HG02759 (cell line): ENCODE measurements at regions not wholly inside any gene's neighbourhood (a gene's known extent, or its start where the extent isn't known, plus 50 kb on each side); places are given as distances from the start of the nearest gene placed in this dataset.
A peak's percentile ranks its signal among the peaks of the same experiment; 100 is the strongest.
"Not testable (repeated sequence)": the region's sequence is repeated elsewhere in the genome, so short reads cannot be mapped to it uniquely, and the experiment has no call there.

Experiments
- ATAC-seq: cut with Tn5 transposase; IDR thresholded peaks from one replicate; pipeline ENCODE4 v1.9.1; 2021; ENCODE audit warnings: mild to moderate bottlenecking, moderate library complexity; ENCODE audit not compliant: unreplicated experiment

DNA sequence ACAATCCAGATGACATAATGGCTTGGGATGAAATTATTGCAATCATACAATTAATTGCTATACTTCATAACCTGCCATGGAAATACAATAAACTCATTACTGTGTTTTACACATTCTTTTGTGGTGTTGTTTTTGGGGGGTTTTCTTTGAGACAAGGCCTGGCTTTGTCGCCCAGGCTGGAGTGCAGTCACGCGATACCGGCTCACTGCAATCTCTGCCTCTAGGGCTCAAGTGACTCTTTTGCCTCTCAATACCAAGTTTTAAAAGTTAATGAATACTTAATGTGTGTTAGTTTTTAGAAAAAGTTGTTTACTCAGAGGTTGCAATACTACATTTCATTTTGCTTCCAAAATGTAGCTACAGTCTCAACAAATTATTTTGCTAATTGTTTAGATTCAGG is 598.4 kb downstream of the CHSY3 start:
- ATAC-seq, result no peak

DNA sequence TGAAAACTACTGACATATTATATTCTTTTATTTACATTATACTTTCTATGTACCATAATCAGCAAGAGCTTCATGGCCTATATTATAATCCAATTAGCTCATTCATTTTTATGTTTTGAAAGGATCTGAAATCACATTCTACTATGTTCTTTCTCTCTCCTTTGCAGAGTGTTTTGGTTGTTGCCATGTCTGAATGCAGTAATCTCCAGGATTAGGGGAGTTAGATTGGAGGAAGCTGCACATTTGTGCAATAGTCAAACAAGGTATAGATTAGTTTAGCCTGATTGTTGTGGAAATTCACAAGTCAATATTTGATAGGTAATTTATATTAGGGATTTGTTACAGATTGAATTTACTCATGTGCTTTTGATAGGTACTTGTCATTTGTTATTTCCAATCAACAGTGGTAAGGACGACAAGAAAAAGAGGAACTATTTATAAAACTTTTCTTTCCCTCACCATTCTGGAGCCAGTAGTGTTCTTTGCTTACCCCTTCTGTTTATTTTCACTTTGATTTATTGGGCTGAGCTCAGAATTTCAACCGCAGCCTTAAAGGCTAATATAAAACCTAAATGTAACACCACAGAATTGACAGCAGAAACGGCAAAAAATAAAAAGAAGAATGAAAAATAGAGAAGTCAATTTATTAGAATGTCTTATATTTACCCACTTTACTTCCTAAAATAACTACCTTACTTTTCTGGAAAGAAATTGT is 597.0 kb downstream of the CHSY3 start:
- ATAC-seq, result no peak

DNA sequence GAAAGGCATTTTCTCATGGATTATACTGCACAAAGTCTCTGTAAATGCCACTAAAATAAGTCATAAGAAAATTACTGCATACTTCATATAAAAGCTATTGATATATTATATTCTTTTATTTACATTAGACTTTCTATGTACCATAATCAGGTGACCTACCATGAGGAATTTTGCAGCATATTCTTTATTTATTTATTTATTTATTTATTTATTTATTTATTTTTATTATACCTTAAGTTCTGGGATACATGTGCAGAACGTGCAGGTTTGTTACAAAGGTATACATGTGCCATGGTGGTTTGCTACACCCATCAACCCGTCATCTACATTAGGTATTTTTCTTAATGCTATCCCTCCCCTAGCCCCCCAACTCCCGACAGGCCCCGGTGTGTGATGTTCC is 596.2 kb downstream of the CHSY3 start:
- ATAC-seq, result not testable (repeated sequence)

DNA sequence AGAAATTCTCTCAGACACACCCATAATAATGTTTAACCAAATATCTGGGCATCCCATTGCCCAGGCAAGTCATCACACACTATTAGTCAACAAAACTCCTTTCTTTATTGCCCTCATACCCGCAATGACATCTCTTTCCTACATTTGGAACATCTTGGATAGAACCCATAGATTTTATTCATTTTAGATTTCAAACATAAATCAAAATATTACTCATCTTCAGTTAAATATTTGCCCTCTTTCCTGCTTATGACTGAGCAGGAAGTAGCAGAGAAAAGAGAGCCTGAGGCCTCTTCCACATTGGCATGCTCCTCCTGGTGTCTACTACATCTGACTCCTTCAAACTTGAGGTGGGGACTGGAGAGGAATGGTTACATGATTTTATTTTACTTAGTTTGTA is 592.0 kb downstream of the CHSY3 start:
- no peak for ATAC-seq

DNA sequence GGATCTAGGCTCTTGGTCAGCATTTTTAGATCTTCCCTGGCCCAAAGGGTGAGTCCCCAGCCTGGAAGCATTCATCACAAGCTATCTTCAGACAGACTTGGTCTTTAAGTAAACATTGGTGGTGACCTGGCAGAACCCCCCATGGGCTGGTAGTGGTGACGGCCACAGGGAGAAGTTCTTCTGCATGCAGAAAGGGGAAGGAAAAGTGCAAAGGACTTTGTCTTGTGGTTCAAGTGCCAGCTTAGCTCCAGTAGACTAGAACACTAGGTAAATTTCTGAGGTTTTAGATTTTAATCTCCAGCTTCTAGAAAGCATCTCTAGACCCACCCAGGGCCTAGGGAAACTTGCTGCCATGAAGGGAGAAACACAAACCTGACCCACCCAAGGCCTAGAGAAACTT is 584.0 kb downstream of the CHSY3 start:
- peak; percentile 54 for ATAC-seq

DNA sequence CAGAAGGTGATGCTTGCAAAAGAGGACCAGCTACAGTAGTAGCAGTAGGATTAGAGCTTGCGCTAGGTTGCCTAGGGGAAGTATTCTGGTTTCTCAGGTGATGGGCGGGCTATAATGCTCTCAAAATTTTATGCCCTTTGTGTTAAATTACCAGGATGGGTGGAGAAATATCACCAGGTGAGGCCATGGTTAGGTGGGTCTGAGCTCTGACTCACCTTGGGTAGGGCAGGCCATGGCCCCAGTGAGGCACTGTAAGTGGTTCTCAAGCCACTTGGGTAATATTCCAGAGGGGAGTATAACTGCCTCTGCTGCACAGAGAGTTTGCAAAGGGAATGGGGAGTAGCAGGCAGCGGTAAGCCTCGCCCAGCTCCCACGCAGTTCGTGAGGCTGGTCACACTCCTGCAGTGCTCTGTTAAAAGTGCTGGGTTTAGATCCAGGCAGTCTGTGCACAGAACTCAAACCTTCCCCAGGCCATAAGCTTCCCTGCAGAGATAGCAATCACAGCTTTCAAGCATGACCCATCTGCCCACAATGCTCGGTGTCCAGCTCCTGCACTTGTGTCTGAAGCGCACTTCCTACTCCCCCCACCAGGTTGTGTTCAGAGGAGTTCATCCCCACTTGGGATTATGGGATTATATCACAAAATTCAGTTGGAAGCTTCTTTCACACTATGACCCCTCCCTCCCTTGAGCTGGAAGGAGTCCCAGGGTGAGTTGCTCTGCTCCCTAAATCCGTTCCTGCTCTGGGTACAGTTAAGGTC is 575.0 kb downstream of the CHSY3 start:
- no peak for ATAC-seq

DNA sequence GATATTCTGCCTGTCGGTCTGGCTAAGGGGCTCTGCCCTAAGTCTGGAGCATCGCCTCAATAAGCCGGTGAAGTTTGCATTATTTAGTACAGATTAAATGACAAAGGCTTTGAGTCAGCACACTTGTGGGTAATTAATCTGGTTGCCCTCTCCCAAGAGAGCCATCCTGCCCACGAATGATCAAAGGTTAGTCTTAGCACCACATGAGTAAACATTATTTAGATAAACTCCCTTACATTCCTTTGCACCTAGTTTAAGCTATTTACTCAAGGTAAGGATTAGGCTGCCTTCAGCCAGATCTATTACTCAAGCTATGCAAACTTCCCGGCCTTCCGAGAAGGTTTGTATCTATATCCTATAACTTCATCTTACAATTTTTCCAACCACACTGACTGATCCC is 572.1 kb downstream of the CHSY3 start:
- no peak for ATAC-seq

DNA sequence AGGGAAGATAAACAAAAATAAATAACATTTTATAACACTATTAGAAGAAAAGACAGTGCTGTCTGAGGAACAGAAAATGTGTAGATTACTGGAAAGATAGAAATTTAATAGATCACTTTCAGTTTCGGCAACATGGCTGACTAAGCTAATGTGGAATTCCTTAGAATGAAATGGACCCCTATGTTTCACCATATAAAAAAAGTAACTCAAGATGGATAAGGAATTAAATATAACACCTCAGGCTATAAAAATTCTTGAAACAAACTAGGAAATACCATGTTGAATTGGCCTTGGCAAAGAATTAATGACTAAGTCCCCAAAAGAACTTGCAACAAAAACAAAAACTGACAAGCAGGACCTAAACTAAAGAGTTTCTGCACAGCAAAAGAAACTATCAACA is 558.3 kb downstream of the CHSY3 start:
- no peak for ATAC-seq

DNA sequence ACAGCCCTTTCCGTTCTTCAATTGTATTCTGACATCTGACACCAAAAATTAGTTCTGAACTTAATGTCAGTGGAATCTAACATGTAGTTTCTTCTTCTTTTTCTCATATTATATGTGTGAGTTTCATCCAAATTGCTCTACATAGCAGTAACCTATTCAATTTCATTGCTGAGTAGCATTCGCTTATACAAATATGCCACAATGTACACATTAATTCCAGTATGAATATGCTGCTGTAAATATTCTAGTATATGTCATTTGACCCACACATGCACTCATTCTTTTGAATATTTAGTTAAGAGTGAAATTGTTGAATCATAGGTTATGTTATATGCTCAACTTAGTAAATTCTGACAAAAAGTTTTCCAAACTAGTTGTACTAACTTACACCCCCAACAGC is 550.9 kb downstream of the CHSY3 start:
- no peak for ATAC-seq

DNA sequence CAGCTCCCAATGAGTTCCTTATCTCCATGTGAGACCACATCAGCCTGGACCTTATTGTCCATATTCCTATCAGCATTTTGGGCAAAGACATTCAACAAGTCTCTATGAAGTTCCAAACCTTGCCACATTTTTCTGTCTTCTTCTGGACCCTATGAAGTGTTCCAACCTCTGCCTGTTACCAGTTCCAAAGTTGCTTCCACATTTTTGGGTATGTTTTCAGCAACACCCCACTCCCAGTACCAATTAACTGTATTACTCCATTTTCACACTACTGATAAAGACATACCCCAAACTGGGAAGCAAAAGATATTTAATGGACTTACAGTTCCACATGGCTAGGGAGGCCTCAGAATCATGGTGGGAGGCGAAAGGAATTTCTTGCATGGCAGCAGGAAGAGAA is 548.5 kb downstream of the CHSY3 start:
- ATAC-seq, result no peak

DNA sequence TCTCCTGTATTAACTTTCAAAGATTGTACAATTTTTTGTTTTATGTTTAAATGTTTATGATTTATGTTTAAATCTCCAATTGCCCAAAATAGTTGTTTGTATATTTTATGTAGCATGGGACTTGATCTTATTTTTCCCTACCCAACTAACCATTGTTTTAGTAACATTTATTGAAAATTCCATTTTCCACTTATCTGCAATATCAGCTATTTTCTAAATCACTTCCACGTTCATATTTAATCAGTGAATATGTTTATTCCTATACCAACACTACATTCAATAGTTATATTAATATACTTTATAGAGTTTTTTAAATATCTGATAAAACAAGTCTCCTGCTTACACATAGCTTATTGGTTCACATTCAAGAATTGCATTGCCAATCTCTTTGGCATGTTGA is 532.2 kb downstream of the CHSY3 start:
- no peak for ATAC-seq

DNA sequence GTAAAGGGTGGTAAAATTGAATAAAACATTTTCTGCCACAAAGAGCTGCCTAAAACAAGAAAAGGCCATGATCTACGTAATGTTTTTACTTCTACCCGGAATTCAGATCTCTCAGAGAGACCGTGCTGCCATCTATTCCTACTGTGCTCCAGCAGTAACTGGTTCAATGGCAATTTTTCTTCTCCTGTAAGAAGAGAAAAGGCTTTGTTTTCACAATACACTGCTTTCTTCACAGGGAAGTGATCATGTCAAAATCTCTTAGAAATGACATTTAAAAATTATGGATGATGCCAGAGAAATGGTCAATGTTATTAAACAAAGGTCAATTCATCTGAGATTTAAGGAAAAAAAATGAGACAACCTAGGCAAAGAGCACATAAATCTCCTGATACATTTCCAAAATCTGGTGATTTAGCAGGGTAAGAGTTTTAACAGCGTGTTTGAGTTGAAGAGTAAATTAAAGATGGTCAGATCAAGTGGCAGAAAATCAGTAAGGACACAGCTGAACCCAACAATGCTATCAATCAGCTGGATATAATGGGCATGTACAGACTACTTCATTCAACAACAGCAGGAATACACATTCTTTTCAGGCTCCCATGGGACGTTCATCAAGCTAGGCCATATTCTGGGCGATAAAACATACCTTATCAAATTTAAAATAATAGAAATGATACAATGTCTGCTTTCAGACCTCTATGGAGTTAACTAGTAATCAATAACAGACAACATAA is 523.1 kb downstream of the CHSY3 start:
- no peak for ATAC-seq

DNA sequence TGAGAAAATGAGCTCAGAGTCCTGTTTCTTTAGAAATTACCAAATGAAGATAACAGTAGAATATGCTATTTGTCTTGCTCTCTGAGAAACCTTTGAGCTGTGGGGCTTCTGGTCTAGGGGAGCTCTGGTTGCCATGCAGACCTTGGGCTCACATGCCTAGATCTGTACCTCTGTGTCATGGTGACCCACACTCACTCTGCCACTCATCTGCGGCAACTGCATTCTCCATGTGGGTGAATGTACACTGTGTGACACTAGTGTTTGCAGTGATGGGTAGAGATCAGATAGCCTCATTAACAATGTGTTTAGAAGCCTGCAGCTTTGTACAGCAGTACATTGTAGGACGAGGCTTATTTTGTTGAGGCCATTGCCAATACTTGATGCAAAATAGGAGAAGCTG is 521.2 kb downstream of the CHSY3 start:
- no peak for ATAC-seq

DNA sequence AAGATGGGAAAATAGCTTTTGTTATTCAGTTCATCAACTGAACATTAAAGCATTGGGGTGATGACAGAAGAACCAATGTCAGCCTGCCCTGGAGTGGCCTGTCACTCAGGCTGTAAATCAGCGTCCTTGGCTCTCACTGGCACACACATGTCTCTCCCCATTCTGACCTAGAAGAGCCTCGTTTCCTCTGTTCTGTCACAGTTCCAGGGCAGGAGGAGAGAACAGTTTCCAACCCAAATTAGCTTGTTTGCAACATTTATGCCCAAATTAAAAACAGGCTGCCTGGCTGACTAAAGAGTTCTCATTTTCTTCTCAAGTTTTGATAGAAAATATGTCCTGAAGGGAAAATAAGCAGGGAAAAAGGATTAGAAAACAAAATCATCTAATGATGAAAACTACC is 520.1 kb downstream of the CHSY3 start:
- no peak for ATAC-seq

DNA sequence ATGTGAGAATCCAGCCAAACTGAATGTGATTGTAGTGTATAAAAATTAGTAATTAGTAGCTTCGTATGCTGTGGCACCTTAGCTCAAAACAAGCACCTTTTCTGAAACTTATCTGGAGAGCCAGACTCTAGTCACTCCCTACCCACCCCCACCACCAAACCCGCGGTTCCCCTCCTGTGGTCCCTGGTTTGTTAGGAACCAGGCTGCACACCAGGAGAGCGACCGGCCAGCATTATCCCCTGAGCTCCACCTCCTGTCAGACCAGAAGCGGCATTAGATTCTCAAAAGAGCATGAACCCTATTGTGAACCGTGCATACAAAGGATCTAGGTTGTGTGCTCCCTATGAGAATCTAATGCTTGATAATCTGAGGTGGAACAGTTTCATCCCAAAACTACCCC is 498.6 kb downstream of the CHSY3 start:
- no peak for ATAC-seq

DNA sequence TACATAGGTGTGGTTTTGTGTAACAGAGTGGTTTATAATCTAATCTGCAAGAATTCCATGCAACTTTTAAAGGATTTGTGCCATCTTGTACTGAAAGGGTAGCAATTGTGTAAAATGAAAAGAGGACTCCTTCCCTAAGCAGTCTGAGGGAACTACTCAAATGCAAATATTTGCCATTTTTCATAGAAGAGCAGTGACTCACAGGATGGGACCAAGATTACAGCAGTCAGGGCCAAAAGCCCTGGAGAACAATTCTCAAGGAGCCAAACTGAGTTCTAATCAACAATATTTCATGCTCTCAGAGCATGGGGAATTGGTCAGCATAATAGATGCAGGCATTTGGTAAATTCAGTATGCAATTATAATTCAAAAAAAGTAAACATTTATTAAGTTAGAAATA is 495.8 kb downstream of the CHSY3 start:
- no peak for ATAC-seq

DNA sequence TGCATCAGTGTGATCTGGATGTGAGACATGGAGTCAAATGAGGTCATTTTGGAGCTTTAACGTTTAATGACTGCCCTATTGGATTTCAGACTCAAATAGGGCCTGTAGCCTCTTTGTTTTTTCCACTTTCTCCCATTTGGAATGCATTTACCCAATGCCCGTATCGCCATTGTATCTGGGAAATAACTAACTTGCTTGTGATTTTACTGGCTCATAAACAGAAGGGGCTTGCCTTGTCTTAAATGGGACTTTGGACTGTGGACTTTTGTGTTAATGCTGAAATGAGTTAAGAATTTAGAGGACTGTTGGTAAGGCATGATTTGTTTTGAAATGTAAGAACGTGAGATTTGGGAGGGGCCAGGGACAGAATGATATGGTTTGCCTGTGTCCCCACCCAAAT is 494.6 kb downstream of the CHSY3 start:
- no peak for ATAC-seq

DNA sequence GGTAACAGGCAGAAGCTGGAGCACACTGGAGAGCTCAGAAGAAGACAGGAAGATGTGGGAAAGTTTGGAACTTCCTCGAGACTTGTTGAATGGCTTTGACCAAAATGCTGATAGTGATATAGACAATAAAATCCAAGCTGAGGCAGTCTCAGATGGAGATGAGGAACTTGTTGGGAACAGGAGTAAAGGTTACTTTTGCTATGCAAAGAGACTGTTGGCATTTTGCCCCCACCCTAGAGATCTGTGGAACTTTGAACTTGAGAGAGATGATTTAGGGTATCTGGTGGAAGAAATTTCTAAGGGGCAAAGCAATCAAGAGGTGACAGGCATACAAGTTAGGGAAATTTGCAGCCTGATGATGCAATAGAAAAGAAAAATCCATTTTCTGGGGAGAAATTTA is 493.5 kb downstream of the CHSY3 start:
- not testable (repeated sequence) for ATAC-seq

DNA sequence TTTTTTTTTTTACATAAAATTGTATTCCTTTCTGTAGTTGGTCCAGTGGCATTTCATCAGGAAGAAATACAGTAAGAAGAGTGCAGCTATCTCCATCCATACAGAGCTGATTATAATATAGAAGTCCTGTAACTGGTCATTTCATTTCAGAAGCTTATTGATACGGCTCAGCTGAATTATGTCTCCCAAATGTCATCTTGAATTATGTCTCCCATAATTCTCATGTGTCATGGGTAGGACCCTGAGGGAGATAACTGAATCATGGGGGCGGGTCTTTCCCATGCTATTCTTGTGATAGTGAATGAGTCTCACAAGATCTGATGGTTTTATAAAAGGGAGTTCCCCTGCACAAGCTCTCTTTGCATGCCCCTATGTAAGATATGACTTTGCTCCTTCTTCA is 492.9 kb downstream of the CHSY3 start:
- ATAC-seq, result no peak

DNA sequence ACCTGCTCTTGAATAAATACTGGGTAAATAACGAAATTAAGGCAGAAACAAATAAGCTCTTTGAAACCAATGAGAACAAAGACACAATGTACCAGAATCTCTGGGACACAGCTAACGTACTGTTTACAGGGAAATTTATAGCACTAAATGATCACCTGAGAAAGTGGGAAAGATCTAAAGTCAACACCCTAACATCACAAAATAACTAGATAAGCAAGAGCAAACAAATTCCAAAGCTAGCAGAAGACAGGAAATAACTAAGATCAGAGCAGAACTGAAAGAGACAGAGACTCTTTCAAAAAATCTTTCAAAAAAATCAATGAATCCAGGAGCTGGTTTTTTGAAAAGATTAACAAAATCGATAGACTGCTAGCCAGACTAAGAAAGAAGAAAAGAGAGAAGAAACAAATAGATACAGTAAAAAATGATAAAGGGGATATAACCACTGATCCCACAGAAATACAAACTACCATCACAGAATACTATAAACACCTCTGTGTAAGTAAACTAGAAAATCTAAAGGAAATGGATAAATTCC is 487.5 kb downstream of the CHSY3 start:
- not testable (repeated sequence) for ATAC-seq

DNA sequence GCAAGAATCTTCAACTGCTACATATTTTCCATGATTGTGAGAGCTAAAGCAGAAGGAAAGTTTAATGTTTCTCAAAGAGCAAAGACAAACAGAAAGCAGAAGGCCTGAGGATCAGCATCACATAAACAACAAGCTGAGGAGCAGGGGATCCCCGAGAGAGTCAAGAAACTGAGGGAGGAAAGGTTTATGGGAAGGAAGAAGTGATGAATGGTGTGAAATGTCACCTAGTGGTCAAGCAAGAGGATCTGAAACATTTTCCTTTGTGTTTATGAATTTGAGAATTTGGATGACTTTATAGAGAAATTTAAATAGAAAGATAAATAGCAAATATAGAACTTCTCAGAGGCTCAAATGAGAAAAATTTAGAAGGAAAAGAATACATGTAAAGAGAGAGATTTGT is 481.9 kb downstream of the CHSY3 start:
- ATAC-seq, result no peak

DNA sequence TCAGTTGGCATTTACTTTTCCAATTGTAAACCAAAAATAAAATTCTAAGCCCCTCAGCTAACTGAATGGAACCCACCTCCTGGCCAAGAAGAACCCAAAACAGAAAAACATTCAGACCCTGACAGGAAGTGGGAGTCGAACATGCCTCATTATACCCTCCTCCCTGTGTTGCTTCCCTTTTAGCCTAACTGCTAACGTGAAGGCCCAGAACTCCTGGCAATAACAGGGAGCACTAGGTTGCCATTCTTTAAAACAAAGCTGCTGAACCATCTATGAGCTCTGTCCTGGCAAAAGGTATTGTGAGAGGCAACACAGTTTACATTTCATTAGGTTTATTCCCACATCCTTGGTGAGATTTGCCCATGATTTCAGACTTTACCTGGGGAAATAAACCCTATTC is 481.4 kb downstream of the CHSY3 start:
- no peak for ATAC-seq
